HG02981 (cell line): ENCODE measurements at regions not wholly inside any gene's neighbourhood (a gene's known extent, or its start where the extent isn't known, plus 50 kb on each side); places are given as distances from the start of the nearest gene placed in this dataset.

ENCODE experiments used
- ATAC-seq: cut with Tn5 transposase; IDR thresholded peaks from one replicate; pipeline ENCODE4 v1.9.1; 2021; ENCODE audit warnings: mild to moderate bottlenecking, moderate library complexity; ENCODE audit not compliant: unreplicated experiment

DNA sequence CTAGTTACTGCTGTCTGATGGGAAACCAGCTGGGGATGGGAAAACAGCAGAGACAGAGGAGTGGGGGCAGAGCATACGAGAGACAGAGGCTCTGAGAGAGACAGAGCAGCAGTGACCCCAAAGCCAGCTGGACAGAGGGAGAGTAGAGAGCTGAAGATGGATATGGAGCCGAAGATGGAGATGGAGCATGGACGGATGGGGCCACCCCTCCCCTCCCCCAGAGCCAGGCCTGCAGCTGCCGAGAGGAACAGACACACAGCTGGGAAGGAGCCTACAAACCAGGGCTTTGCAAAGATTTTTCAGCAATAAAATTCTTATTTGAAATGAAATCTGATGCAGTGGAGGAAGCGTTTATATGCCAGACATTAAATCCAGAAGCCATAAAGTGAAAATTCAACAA lies 167.6 kb upstream of the LINGO1 start:
- ATAC-seq: no peak

DNA sequence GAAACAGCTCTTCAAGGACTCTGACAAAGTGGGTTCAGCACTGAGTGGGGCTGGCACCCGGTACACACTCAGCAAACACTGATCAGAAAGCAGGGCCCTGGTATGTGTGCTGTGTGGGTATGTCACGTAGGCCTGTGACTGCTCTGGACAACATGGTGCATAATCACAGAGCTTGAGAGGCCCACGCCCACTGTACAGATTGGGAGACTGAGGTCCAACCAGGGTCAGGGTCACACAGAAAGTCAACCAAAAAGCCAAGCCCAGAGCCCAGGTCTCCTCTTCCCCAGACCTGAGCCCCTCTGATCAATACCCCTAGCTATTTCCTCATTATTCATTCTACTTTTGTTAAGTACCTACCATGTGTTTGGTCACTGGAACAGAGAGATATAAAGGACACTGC lies 166.1 kb upstream of the LINGO1 start:
- no peak for ATAC-seq

DNA sequence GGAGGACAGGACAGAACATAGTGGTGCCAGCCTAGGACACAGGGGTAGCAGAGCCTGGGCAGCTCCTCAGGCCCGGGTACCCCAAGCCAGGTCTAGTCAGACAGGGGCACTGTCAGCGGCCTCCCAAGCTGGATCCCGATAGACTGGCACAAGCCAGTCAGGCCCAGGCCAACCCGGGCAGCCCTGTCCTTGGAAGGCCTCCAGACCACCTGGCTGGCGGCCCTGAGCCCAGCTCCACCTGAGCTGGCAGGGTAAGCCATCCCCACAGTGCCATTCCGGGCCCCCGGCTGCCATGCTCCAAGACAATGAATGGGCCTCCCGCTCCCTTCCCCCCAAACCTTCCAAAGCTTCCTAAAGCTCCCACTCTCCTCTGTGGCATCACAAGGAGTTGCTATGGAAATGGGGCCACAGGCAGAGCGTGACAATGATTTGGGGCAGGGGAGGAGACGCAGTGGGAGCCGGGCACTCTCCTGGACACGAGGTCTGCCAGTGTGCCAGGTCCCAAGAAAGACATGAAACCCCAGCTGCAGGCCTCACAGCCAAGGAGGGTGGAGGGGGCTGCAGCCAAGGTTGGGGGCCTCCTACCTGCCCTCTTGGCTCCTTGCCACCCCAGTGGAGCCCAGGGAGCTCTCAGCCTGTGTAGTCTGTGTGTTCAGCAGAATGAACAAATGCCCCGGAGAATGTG lies 165.6 kb upstream of the LINGO1 start:
- ATAC-seq: no peak

DNA sequence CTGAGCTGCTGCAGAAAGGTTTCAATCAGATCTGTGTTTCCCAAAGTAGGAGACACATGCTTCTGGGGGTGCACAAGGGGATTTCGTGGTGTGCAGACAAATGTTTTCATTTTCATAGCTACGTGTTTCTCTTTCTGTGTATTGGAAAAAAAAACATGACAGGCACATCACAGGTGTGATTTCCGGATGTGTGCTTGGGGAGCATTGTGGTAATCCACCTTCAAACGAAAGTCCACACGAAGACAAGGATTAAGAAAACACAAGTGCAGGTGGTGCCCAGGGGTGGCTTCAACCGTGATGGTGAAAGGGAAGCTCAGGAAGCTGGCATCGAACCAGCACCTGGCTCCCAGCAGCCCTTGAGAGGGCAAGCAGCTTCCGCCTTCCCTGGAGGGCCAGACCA lies 164.6 kb upstream of the LINGO1 start:
- no peak for ATAC-seq

DNA sequence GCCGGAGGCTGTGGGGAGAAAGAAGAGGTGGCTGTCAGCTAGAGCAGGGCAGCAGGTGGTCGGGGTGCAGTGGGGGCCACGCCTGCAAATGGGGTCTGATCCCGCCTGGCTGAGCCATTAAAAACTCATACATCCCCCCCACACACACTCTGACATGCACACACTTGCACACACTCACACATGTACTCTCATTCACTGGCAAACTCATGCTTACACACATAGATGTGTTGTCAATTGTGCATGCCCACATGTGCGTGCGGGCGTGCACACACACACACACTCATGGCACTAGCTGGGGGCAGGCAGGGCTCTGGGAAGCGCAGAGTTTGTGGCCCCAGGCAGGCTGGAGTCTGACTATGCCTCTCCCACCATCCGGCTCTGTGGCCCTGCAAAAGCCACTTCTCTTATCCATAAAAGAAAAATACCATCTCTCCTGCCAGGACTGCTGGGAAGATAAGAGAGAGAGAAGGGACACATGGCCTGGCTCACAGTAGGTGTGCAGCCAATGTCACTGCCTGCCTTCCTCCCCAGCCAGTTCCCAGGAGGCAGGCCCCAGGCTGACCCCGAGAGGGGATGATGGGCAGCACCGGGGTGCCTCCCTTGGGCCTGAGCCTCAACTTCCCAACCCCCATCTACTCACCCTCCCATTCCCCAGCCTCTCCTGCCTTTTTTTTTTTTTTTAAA lies 163.5 kb upstream of the LINGO1 start:
- no peak for ATAC-seq

DNA sequence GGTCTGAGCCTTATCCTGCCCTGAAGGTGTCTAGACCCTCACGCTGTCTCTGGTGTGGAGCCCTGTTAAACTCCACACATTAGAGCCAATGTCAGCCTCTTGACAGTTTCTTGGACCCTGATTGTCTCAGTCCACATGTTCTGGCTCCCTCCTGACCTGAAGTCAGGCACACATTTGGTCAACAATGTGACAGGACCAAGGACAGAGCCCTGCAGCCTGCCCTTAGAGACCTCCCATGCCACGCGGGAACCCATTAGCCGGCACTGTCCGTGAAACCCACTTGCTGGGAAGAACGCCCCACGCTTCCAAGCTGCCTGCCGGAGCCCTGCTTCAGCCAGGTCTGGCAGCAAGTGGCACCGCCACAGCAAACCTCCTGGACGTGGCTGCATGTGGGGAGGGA lies 162.7 kb upstream of the LINGO1 start:
- ATAC-seq: no peak

DNA sequence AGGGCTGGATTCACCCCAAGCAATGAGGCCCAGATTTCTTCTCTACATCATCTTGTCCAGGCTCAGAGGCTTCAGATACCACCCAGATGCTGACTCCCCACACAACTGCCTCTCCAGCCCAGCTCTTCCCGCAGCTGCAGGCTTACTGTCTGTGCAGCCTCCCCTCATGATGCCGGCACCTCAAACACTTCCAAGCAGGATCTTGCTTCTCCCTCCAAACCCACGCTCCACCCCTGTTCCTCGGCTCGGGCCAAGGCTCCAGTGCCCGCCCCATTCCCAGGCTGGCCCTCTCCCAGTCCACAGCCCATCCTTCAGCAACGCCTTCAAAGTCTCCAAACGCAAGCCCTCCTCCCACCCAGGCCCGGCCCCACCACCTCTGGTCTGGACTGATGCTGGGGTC lies 159.2 kb upstream of the LINGO1 start:
- no peak for ATAC-seq

DNA sequence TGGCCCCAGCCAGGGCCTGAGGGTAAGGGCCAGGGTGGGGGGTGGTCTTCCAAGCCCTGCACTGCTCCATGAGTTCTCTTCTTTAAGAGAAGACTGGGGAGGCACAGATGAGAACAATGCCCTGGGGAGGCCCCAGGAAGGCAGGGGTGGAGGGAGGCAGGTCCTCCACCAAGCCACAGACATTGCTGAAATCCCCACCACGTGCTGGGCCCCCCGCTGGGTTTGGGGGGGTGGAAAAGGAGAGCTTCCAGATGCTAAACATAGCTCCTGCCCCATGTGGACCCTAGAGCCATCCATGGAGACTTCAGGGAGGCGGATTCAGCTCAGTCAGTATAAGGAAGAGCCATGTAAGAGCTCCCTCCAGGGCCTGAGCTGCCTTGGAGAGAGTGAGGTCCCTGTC lies 157.8 kb upstream of the LINGO1 start:
- no peak for ATAC-seq

DNA sequence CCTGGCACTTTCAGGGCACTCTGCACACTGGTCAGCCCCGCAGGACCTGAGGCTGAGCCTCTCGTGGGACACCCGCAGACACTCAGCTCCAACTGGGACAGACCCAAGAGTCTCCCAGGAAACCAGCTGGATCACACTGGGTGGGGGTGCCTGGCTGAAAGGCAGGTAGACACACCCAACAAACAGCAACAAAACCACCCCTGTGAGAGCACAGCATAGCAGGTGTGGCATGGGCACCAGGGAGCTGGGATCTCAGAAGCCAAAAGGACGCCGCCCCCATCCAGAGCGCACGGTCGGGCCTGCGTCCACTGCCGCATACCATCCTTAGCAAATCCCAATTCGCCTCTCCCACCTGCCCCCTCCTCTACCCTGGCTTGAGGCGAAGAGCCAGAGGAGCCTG lies 154.2 kb upstream of the LINGO1 start:
- ATAC-seq: no peak

DNA sequence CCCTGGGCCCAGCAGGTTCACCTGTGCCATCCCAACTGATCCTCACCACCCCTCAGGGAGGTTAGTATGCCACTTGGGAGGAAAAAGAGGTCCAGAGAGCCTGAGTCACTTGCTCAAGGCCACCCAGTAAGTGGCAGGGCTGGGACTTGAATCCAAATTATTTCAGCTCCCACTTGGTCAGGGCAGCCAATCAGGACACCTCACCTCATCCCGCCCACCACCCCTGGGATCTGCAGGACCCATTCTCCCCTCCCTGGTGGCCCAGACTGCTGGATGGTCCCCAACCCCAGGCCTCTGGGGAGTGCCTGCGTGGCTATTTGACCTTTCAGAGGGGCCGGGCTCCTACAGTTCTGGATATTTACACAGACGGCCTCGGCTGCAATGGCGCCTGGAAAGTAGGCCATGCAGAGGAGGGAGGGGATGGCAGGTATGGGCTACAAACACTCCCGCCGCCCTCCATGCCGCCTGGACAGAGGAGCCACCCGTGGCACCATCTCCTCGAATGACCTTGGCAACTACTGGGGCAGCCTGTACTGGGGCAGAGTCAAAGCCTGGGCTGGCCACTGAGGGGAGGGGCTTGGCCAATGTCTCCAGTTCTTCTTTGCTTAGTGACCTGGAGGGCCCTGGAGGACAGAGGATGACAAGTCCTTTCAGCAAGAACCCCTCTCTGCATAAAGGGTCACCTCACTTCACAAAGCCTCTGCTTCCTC lies 153.6 kb upstream of the LINGO1 start:
- no peak for ATAC-seq

DNA sequence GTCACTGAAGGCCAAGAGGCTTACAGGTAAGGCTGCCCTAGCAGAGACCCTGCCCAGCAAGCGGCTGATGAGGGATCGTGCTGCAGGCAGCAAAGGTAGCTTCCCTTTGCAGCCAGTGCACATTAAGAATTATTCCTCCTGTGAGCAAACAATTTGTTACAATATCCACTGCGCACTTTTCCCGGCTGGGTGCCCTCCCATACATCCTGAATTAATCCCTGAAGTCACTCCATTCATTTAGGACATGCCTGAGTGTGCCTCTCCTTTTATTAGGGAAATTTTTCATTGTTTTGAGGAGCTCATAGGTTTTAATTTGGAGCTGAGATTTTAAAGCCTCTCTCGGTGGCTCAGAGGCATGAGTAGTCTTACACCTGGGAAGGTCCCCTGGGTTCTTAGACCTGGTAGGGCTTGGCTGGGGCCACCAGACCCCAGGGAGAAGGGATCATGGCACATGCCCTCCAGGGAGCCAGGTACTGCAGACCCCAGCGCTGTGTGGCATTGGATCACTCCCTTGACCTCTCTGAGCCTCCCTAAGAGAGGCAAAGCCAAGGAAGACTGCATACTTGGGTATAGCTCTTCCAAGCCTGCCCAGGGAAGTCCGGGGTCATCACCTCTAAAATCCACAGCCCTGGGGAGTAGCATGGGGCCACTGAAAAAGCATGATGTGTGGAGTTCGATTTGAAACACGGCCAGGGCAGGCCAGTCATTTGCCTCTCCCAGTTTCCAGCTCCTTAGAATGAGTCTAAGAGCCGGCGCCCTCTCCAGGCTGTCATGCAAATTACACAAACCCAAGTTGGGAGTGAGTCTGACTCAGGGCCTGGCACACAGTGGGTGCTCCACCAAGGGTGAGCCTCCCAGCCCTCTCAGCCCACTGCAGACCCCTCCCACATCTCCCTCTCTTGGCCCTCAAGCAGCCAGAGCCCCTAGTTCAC lies 151.9 kb upstream of the LINGO1 start:
- ATAC-seq: no peak

DNA sequence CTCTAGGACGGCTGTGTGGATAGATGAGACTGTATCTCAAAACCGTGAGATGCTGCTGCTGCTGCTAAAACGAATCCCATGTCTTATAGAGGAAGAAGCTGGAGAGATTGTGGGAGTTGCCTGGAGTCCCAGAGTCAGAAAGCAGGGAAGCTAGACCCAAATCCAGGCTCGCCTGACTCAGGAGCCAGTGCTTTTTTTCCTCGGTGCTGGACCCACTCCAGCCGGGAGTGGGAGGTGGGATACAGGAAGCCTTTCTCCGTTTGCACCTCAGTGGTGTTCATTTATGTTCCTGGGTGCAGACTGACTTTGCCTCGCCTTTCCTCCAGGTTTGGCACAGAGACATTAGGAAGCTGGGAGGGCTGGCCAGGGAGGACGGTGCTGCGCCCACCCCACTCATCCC lies 150.9 kb upstream of the LINGO1 start:
- no peak for ATAC-seq

DNA sequence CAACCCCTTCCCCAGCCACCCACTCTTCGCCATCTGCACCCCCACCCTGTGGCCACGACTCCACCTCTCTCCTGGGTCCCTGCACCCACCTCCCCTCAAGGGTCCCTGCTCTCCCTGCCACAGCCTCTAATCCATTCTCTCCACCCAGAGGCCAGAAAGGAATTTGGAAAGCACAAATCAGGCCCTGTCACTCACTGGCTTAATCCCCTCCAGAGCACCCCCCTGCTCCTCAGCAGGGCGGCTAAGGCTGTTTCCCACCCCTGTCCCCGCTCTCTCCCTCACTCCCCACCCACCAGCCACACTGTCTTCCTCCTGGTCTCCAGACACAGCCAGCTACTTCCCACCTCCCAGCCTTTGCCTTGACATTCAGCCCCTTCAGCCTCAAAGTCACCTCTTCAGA lies 150.0 kb upstream of the LINGO1 start:
- ATAC-seq: no peak

DNA sequence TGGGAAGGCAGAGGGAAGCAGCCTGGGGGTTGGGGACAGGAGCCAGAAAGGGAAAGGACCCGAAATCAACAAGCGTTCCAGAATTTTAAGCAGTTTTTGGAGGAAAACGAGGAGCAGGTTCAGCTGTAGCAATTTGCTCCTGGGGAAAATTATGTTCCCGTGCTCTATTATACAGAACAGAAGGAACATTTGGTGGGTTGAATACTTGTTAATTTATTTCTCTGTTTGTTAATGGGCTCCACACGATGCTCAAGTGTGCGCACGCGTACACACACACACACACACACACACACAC lies 149.2 kb upstream of the LINGO1 start:
- ATAC-seq: no peak

DNA sequence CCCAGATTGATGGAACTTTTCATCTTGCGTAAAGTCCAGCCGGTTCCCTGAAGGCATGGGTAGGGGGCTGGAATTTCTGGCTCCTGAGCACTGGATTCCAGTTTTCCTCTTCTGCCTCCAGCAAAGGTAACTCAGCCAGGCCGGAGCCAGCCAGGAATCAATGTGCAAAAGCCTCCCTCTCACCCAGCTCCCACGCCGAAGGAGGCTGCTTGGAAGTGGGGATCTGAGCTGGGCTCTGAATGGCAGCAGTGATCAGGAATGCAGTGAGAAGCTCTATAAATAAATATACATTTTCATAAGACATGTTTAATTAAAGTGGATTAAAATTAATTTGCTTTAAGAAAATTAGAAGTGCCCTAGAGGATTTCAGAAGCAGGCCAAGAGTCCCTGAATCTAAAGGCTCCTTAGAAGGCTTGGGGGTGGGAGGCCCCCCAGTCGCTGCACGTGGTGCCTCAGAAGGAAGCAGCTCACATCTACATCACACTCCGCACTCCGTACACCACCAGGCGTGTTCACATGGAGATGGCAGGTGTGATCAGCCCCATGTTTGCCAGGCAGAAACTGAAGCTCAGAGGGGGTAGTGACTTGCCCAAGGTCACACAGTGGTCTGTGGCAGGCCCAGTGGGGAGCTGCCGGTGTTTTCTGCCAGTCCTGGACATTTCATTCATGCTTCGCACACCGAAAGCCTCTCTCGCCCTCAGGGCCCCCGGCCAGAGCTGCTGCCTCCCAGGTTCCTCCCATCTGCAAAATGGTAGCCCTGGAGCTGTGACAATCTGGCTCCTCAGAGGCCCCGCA lies 148.6 kb upstream of the LINGO1 start:
- no peak for ATAC-seq

DNA sequence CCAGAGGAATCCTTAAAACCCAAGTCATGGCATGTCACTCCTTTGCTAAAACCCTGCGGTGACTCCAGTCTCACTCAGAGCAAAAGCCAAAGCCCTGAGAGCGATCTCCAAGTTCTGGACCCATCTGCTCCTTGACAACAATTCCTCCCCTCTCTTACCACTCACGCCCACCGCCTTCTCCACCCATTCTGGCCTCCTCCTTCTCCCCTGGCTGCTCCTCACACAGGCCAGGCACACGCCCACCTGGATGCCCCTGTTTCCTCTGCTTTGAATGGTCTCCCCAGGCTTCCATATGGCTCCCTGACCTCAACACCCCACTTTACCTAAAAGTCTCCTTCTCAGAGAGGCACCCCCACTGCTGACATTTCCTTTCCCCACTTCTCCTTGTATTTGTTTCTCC lies 146.1 kb upstream of the LINGO1 start:
- ATAC-seq: no peak

DNA sequence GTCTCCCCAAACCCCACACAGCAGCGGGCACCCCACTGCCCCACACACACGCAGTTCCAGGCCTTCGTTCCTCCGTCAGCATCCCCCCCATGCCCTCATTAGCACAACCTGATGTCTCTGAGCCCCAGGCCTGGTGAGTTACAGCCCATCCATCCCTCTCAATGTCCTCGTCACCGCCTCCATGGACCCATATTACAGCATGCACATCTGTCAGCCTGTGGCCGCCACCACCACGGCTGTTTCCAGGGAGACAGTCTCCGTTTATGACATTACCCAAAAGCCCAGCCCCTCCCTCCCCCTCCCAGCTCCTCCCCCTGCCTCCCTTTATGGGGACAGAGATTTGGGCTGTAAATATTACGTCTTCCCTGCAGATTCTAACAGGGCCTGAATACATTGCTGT lies 143.1 kb upstream of the LINGO1 start:
- ATAC-seq: no peak

DNA sequence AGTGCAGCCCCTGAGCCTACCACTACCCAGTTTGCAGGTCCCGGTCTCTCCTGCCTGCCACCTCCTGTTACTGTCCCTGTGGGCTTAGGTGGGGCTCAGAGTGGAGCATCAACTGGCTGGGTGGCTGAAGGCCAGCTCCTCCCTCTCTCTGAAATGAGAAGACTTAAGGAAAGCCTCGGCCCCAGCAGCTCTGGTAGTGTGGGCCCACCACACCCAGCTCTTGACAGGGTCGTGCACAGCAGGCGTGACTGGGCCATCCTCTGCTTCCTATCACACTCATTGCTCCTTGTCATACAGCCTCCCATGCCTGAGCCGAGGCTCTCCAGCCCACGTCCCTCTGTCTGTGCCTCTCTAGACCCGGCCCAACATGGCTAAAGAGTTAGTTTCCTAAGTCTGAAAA lies 142.7 kb upstream of the LINGO1 start:
- no peak for ATAC-seq

DNA sequence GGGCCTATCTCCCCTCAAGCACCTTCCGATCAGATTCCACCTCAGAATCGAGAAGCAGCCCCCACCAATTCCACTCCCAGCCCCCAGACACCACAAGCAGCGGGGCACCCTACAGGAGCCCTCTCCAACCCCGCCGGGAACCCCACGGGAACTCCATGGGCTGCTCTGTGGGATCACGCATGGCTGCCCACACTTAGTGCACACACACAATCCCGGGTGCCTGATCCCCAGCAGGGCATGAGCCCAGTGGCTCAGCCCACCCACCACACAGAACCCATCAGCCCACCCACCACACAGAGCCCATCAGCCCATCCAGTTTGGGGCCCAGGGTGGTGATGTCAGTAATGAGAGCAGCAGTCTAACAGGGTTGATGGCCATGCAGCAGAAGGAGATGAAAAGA lies 141.6 kb upstream of the LINGO1 start:
- ATAC-seq: no peak

DNA sequence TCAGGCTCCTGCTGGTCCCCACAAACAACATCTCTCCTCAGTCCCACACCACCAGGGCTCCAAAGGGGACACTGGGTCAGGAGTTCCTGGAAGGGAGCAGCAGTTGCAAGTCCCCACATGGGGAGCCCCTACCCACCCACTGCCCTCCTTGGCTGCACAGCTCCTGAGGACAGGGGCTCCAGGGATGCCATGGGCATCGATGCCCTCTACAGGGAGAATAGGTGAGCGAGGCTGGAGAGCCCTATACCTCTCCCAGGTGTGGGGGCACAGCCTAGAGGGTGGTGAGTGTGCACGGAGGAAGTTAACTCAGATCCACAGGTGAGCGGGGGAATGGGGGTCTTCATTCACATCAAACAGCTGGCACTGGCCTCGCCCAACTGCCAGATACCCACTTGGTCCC lies 141.2 kb upstream of the LINGO1 start:
- ATAC-seq: no peak
